Left ventricle myocardium superior (tissue), 1 donor: ENCODE measurements at regions not wholly inside any gene's neighbourhood (a gene's known extent, or its start where the extent isn't known, plus 50 kb on each side); places are given as distances from the start of the nearest gene placed in this dataset.

Experiments used
- ATAC-seq: fragments of 200-7000 bp; cut with Tn5 transposase; one replicate; pipeline ENCODE4 v1.9.1; 2020; ENCODE audit warnings: mild to moderate bottlenecking, moderate library complexity
- DNase-seq: peaks from one replicate; pipeline ENCODE4 v3.0.0-alpha.2; 2020
- intact Hi-C: fragments of 100-400 bp; cut with micrococcal nuclease; formaldehyde crosslinking; loops from one replicate; pipeline ENCODE4 v1.11.0; 2022
- donor health status: DM: no; HTN: yes; CAD: no; lungs with severe emphysema.

GRCh38 chr6:80641591-80641990 is 535.1 kb downstream of the BCKDHB start:
- no peak for DNase-seq
- ATAC-seq, result no peak
- intact Hi-C loops, result no loop called here

- intact Hi-C loops, result no loop called here
- no peak for ATAC-seq
Measured at GRCh38 chr6:80640176-80640575, 533.7 kb downstream of the BCKDHB start.

GRCh38 chr6:80639181-80639629 is 532.7 kb downstream of the BCKDHB start:
- no peak for DNase-seq

More at GRCh38 chr6:80640176-80640575, 533.7 kb downstream of the BCKDHB start:
- no peak for DNase-seq

GRCh38 chr6:80638213-80639055 is 532.0 kb downstream of the BCKDHB start:
- ATAC-seq (peak; percentile 46), DNase-seq (no peak)
- intact Hi-C loops, result no loop called here

More at GRCh38 chr6:80639181-80639629, 532.7 kb downstream of the BCKDHB start:
- no peak for ATAC-seq
- intact Hi-C loops, result no loop called here

GRCh38 chr6:80637312-80637711 is 530.8 kb downstream of the BCKDHB start:
- intact Hi-C loops, result no loop called here
- DNase-seq (no peak), ATAC-seq (no peak)

- DNase-seq (no peak), ATAC-seq (no peak)
- intact Hi-C loops, result no loop called here
Measured at GRCh38 chr6:80636689-80637088, 530.2 kb downstream of the BCKDHB start.

GRCh38 chr6:80633412-80633811 is 526.9 kb downstream of the BCKDHB start:
- DNase-seq, result no peak
- no peak for ATAC-seq
- intact Hi-C loops, result no loop called here

GRCh38 chr6:80625405-80625804 is 518.9 kb downstream of the BCKDHB start:
- ATAC-seq, result no peak
- DNase-seq, result no peak
- intact Hi-C loops, result no loop called here

GRCh38 chr6:80623066-80623815 is 516.8 kb downstream of the BCKDHB start:
- ATAC-seq (no peak), DNase-seq (no peak)
- intact Hi-C loops, result no loop called here

GRCh38 chr6:80622641-80623040 is 516.2 kb downstream of the BCKDHB start:
- intact Hi-C loops, result no loop called here

GRCh38 chr6:80618953-80619352 is 512.5 kb downstream of the BCKDHB start:
- intact Hi-C loops, result no loop called here
- ATAC-seq (no peak), DNase-seq (no peak)

More at GRCh38 chr6:80622641-80623040, 516.2 kb downstream of the BCKDHB start:
- ATAC-seq (peak; percentile 99), DNase-seq (peak; percentile 69)

- ATAC-seq, result no peak
- no peak for DNase-seq
- intact Hi-C loops, result no loop called here
Measured at GRCh38 chr6:80610846-80611245, 504.4 kb downstream of the BCKDHB start.

GRCh38 chr6:80608881-80609280 is 502.4 kb downstream of the BCKDHB start:
- intact Hi-C loops, result loop anchor here (5.0 kb wide), 2 partner anchors 397 to 1143 kb away; partner anchors contain the start of gene TENT5A
- no peak for ATAC-seq
- no peak for DNase-seq

- intact Hi-C loops, result loop anchor here (5.0 kb wide), 2 partner anchors 396 to 1144 kb away; partner anchors contain the start of gene TENT5A
- ATAC-seq (peak; percentile 97), DNase-seq (no peak)
Measured at GRCh38 chr6:80607811-80608391, 501.4 kb downstream of the BCKDHB start.

- ATAC-seq, result peak; percentile 58
- no peak for DNase-seq
- intact Hi-C loops, result loop anchor here (5.0 kb wide), 2 partner anchors 393 to 1147 kb away; partner anchors contain the start of gene TENT5A
Measured at GRCh38 chr6:80605165-80605989, 498.9 kb downstream of the BCKDHB start.

GRCh38 chr6:80603679-80604078 is 497.2 kb downstream of the BCKDHB start:
- ATAC-seq (no peak), DNase-seq (no peak)
- intact Hi-C loops, result no loop called here

GRCh38 chr6:80594461-80594860 is 488.0 kb downstream of the BCKDHB start:
- DNase-seq, result no peak
- intact Hi-C loops, result no loop called here
- ATAC-seq, result no peak

GRCh38 chr6:80592436-80592835 is 486.0 kb downstream of the BCKDHB start:
- intact Hi-C loops, result no loop called here
- DNase-seq (no peak), ATAC-seq (no peak)

- ATAC-seq (no peak), DNase-seq (no peak)
- intact Hi-C loops, result no loop called here
Measured at GRCh38 chr6:80586242-80586641, 479.8 kb downstream of the BCKDHB start.
